Erythroblast (primary cell): ENCODE measurements at regions not wholly inside any gene's neighbourhood (a gene's known extent, or its start where the extent isn't known, plus 50 kb on each side); places are given as distances from the start of the nearest gene placed in this dataset.

Experiments used
- GATA1 ChIP-seq: IDR thresholded peaks from 2 replicates; pipeline ENCODE4 v1.6.1; 2011; ENCODE audit warnings: low read depth, mild to moderate bottlenecking, control low read depth, low read length, moderate library complexity
- POLR2A ChIP-seq: IDR thresholded peaks from 2 replicates; pipeline ENCODE4 v1.6.1; 2011; ENCODE audit warnings: mild to moderate bottlenecking, low read length

DNA sequence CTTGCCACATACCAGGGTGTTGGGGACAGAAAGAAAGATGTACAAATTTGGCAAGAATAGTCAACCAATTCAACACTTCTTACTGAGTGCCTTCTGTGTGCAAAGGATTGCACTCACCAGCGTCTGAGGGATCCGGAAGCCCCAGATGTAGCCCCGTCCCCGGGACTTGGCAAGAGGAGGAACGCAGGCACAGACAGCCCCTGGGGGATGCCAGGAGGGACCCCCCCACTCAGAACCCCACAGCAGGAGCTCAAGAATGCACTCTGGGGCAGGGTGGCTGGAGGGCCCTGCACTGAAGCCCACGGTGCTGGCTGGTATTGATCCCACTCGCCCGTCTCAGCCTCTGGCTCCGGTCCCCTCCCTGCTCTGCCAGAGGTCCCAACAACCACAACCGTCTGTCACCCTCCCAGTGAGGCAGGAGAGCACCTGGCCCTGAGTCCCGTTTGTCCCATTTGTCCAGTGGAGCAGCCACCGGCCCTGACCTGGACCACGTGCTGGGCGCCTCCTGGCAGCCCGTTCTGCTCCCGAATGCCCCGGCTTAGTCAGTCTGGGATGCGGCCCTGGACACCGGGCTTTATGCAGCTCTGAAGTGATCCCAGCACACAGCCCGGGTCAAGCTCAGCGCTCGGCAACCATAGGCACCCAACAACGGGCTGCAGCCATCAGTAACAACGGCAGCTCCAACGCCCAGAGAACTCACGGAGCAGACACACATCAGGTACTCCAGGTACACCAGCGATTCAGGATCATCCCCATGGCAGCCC lies 128.7 kb downstream of the DLL1 start:
- TF ChIP-seq POLR2A (no peak), GATA1 (no peak)
